PC-9 (cell line): ENCODE measurements at regions not wholly inside any gene's neighbourhood (a gene's known extent, or its start where the extent isn't known, plus 50 kb on each side); places are given as distances from the start of the nearest gene placed in this dataset.

Experiments
- BruUV-seq: library from RNA; stranded (reverse); fragments of 400-500 nt; replicated peaks from 2 replicates; lab custom pipeline; 2021; lab: Mats Ljungman, UMichigan
- CTCF ChIA-PET: fragments of 300-600 bp; sonication (Branson Sonifier 250); formaldehyde crosslinking; loops from one replicate; lab custom pipeline; 2022; ENCODE audit warnings: antibody characterized with exemption; lab: Charles Lee
- POLR2A ChIA-PET: fragments of 300-600 bp; sonication (Branson Sonifier 250); formaldehyde crosslinking; loops from one replicate; lab custom pipeline; 2022; ENCODE audit warnings: antibody characterized with exemption; ENCODE audit not compliant: unreplicated experiment; lab: Charles Lee
- DNase-seq, 2 experiments: peaks; one replicate each; pipeline versions ENCODE4 v3.0.0 to v3.0.0-alpha.2; 2015 to 2022; ENCODE audit warnings: mixed read lengths in 1 of 2
- H2AFZ ChIP-seq: fragments of 200-600 bp; sonication (generic); 2 replicates; pipeline ENCODE4 v1.8.1; 2017; ENCODE audit warnings: antibody characterized with exemption
- H3F3A ChIP-seq: fragments of 200-600 bp; sonication (generic); 2 replicates; pipeline ENCODE4 v1.8.1; 2017; ENCODE audit warnings: antibody characterized with exemption, mild to moderate bottlenecking, low read depth; ENCODE audit not compliant: insufficient read depth
- H3K27ac ChIP-seq: fragments of 200-600 bp; sonication (generic); 2 replicates; pipeline ENCODE4 v1.6.1; 2016; ENCODE audit warnings: mixed run types
- H3K27me3 ChIP-seq: fragments of 200-600 bp; sonication (generic); 2 replicates; pipeline ENCODE4 v1.6.1; 2016; ENCODE audit warnings: low read depth, mixed run types; ENCODE audit not compliant: insufficient read depth
- H3K36me3 ChIP-seq: fragments of 200-600 bp; sonication (generic); 2 replicates; pipeline ENCODE4 v1.6.1; 2016; ENCODE audit warnings: low read depth, mixed run types
- H3K4me1 ChIP-seq: fragments of 200-600 bp; sonication (generic); replicated peaks from 2 replicates; pipeline ENCODE4 v1.6.1; 2016; ENCODE audit warnings: mixed run types; ENCODE audit not compliant: insufficient read depth
- H3K4me2 ChIP-seq: fragments of 200-600 bp; sonication (generic); 2 replicates; pipeline ENCODE4 v1.6.1; 2017; ENCODE audit warnings: mixed run types
- H3K4me3 ChIP-seq: fragments of 200-600 bp; sonication (generic); 2 replicates; pipeline ENCODE4 v1.6.1; 2016; ENCODE audit warnings: mixed run types
- H3K79me2 ChIP-seq: fragments of 200-600 bp; sonication (generic); 2 replicates; pipeline ENCODE4 v1.6.1; 2017; ENCODE audit warnings: low read depth, mixed run types
- H3K9me2 ChIP-seq: fragments of 200-600 bp; sonication (generic); 2 replicates; pipeline ENCODE4 v1.8.1; 2017; ENCODE audit warnings: mild to moderate bottlenecking; ENCODE audit not compliant: insufficient read depth
- H3K9me3 ChIP-seq: fragments of 200-600 bp; sonication (generic); 2 replicates; pipeline ENCODE4 v1.8.1; 2016; ENCODE audit warnings: low read depth; ENCODE audit not compliant: insufficient read depth
- H4K20me1 ChIP-seq: fragments of 200-600 bp; sonication (generic); 2 replicates; pipeline ENCODE4 v1.8.1; 2017; ENCODE audit not compliant: insufficient read depth
- EZH2 ChIP-seq: fragments of 200-600 bp; sonication (generic); IDR thresholded peaks from 2 replicates; pipeline ENCODE4 v1.8.0; 2017; ENCODE audit warnings: antibody characterized with exemption, low read depth
- intact Hi-C: fragments of 100-400 bp; cut with micrococcal nuclease; formaldehyde crosslinking; loops from one replicate; pipeline ENCODE4 v1.10.0; 2022; ENCODE audit not compliant: unreplicated experiment
- TF ChIP-seq, protein P1 (sequence below): fragments of 200-600 bp; sonication (generic); conservative IDR thresholded peaks from 2 replicates; pipeline ENCODE4 v1.6.1; 2017; ENCODE audit warnings: mixed run types, antibody characterized with exemption, mild to moderate bottlenecking, moderate library complexity

DNA sequence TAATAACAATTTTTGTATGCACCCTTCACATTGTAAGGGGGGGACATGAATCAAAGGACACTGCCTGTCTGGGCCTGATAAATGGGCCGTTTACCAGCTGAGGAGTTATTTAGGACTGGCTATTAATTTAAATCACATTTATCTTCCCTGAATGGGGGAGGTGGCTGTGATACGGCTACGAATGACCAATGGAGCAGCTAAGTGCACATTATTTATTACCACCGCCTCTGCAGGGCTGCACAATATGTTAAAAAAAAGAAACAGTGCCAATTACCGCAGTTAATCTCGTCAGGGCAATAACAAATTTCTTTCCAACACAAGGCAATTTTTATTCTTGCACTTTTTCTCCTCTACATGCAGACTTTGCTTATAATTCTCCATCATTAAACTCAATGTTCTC, 318.4 kb downstream of the IRX2 start:
- TF ChIP-seq, protein P1, sequence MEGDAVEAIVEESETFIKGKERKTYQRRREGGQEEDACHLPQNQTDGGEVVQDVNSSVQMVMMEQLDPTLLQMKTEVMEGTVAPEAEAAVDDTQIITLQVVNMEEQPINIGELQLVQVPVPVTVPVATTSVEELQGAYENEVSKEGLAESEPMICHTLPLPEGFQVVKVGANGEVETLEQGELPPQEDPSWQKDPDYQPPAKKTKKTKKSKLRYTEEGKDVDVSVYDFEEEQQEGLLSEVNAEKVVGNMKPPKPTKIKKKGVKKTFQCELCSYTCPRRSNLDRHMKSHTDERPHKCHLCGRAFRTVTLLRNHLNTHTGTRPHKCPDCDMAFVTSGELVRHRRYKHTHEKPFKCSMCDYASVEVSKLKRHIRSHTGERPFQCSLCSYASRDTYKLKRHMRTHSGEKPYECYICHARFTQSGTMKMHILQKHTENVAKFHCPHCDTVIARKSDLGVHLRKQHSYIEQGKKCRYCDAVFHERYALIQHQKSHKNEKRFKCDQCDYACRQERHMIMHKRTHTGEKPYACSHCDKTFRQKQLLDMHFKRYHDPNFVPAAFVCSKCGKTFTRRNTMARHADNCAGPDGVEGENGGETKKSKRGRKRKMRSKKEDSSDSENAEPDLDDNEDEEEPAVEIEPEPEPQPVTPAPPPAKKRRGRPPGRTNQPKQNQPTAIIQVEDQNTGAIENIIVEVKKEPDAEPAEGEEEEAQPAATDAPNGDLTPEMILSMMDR = no peak
- TF ChIP-seq EZH2 = no peak
- no peak for DNase-seq
- H3K4me3 ChIP-seq = no peak overlapping the region
- ChIA-PET POLR2A (no interaction called here), CTCF (no interaction called here)
- no peaks in the 10 kb centered on the region for H3K79me2 ChIP-seq
- H3K27me3 ChIP-seq = peaks cover 91% of the 10 kb centered on the region
- intact Hi-C loops = no loop called here
- H3K36me3 ChIP-seq = no peaks in the 10 kb centered on the region
- H3F3A ChIP-seq = no peaks in the 10 kb centered on the region
- H4K20me1 ChIP-seq = no peaks in the 10 kb centered on the region; the same call in 1 of the 2 replicates
- no peak overlapping the region for H3K27ac ChIP-seq
- no peaks in the 10 kb centered on the region for H3K9me3 ChIP-seq
- no peak overlapping the region for H2AFZ ChIP-seq
- H3K9me2 ChIP-seq = no peaks in the 10 kb centered on the region
- no peaks in the 10 kb centered on the region for H3K4me1 ChIP-seq
- BruUV-seq = no TSS peak
- no peak overlapping the region for H3K4me2 ChIP-seq

GRCh38 chr5:2432076-2432920, 319.2 kb downstream of the IRX2 start:
- Histone ChIP-seq H3K36me3 (no peaks in the 10 kb centered on the region), H3K9me2 (no peaks in the 10 kb centered on the region), H2AFZ (no peak overlapping the region), H3K4me2 (no peak overlapping the region), H4K20me1 (no peaks in the 10 kb centered on the region; the same call in 1 of the 2 replicates), H3K4me1 (no peaks in the 10 kb centered on the region), H3K79me2 (no peaks in the 10 kb centered on the region), H3K27ac (no peak overlapping the region), H3K4me3 (no peak overlapping the region), H3K9me3 (no peaks in the 10 kb centered on the region), H3K27me3 (peaks cover 89% of the 10 kb centered on the region), H3F3A (no peaks in the 10 kb centered on the region)
- DNase-seq = no peak
- BruUV-seq = no TSS peak
- CTCF ChIA-PET = no interaction called here
- no peak for TF ChIP-seq EZH2
- TF ChIP-seq, protein P1 = no peak
- intact Hi-C loops = no loop called here
- POLR2A ChIA-PET = no interaction called here

DNA sequence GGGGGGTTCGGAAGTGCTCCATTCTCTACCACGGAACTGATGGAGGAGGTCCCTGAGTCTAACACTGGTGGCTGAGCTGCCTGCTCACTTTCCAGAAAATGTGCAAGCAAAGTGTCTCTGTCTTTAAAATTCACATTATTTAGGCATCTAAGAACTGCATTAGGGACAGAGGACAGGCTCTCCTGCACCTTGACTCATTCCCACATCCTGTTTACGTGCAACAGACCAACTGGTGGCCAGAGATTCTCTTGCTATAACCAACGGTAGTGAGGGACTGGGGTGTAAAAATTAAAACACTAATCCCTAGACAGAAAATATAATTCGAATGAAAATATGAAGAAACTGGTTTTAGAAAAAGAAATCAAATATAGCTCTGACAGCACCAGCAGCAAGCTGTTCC, 320.9 kb downstream of the IRX2 start:
- no peak overlapping the region for H2AFZ ChIP-seq
- H3K9me2 ChIP-seq = no peaks in the 10 kb centered on the region
- H3K9me3 ChIP-seq = no peaks in the 10 kb centered on the region
- no peak overlapping the region for H3K4me2 ChIP-seq
- no peaks in the 10 kb centered on the region for H3K36me3 ChIP-seq
- TF ChIP-seq, protein P1 = no peak
- TF ChIP-seq EZH2 = no peak
- no peaks in the 10 kb centered on the region for H3K4me1 ChIP-seq
- ChIA-PET CTCF (no interaction called here), POLR2A (no interaction called here)
- intact Hi-C loops = no loop called here
- peaks cover 78% of the 10 kb centered on the region for H3K27me3 ChIP-seq
- no peak overlapping the region for H3K4me3 ChIP-seq
- no TSS peak for BruUV-seq
- no peak for DNase-seq
- H3F3A ChIP-seq = no peaks in the 10 kb centered on the region
- no peak overlapping the region for H3K27ac ChIP-seq
- H3K79me2 ChIP-seq = no peaks in the 10 kb centered on the region
- H4K20me1 ChIP-seq = no peaks in the 10 kb centered on the region; the same call in 1 of the 2 replicates
